ENCODE measurements at regions not wholly inside any gene's neighbourhood (a gene's known extent, or its start where the extent isn't known, plus 50 kb on each side); places are given as distances from the start of the nearest gene placed in this dataset.
"Not testable (repeated sequence)": the region's sequence is repeated elsewhere in the genome, so short reads cannot be mapped to it uniquely, and the experiment has no call there.

GRCh38 chr7:131961054-131961680 lies 404.7 kb upstream of the PODXL start:
- no peak for DNase-seq (ENCODE audit: low read depth)

- no peak for DNase-seq (ENCODE audit: low read depth)
These were observed 402.8 kb upstream of the PODXL start for GRCh38 chr7:131959106-131959812.

GRCh38 chr7:131957338-131958020 lies 401.1 kb upstream of the PODXL start:
- no peak for DNase-seq (ENCODE audit: low read depth)

- DNase-seq (ENCODE audit: low read depth): no peak
These were observed 400.4 kb upstream of the PODXL start for GRCh38 chr7:131956864-131957263.

- DNase-seq (ENCODE audit: low read depth): no peak
These were observed 399.3 kb upstream of the PODXL start for GRCh38 chr7:131955679-131956078.

GRCh38 chr7:131953184-131953583 lies 396.8 kb upstream of the PODXL start:
- no peak for DNase-seq (ENCODE audit: low read depth)

GRCh38 chr7:131952365-131952764 lies 395.9 kb upstream of the PODXL start:
- DNase-seq (ENCODE audit: low read depth): no peak

- DNase-seq (ENCODE audit: low read depth): no peak
These were observed 394.3 kb upstream of the PODXL start for GRCh38 chr7:131950758-131951157.

- DNase-seq (ENCODE audit: low read depth): no peak
These were observed 393.2 kb upstream of the PODXL start for GRCh38 chr7:131949659-131950058.

- no peak for DNase-seq (ENCODE audit: low read depth)
These were observed 392.1 kb upstream of the PODXL start for GRCh38 chr7:131948434-131949053.

GRCh38 chr7:131947661-131948060 lies 391.2 kb upstream of the PODXL start:
- no peak for DNase-seq (ENCODE audit: low read depth)

- no peak for DNase-seq (ENCODE audit: low read depth)
These were observed 389.6 kb upstream of the PODXL start for GRCh38 chr7:131945957-131946544.

- DNase-seq (ENCODE audit: low read depth): peak; percentile 10
These were observed 389.0 kb upstream of the PODXL start for GRCh38 chr7:131945313-131945911.

GRCh38 chr7:131944556-131945069 lies 388.2 kb upstream of the PODXL start:
- no peak for DNase-seq (ENCODE audit: low read depth)

GRCh38 chr7:131943646-131944045 lies 387.2 kb upstream of the PODXL start:
- DNase-seq (ENCODE audit: low read depth): no peak

GRCh38 chr7:131943211-131943610 lies 386.8 kb upstream of the PODXL start:
- DNase-seq (ENCODE audit: low read depth): no peak

GRCh38 chr7:131942287-131943150 lies 386.1 kb upstream of the PODXL start:
- no peak for DNase-seq (ENCODE audit: low read depth)

GRCh38 chr7:131941291-131941690 lies 384.9 kb upstream of the PODXL start:
- no peak for DNase-seq (ENCODE audit: low read depth)

- DNase-seq (ENCODE audit: low read depth): no peak
These were observed 384.3 kb upstream of the PODXL start for GRCh38 chr7:131940621-131941165.

GRCh38 chr7:131938788-131939187 lies 382.4 kb upstream of the PODXL start:
- not testable (repeated sequence) for DNase-seq (ENCODE audit: low read depth)

Measured in activated T-cell treated with anti-CD3 and anti-CD28 coated beads for 24 hours (primary cell).